ENCODE measurements at regions not wholly inside any gene's neighbourhood (a gene's known extent, or its start where the extent isn't known, plus 50 kb on each side); places are given as distances from the start of the nearest gene placed in this dataset.

GRCh38 chr4:14241574-14241973 lies 614.0 kb upstream of the BOD1L1 start:
- Mint-ChIP-seq H3K4me1 (ENCODE audit: low read depth) (no peaks in the 10 kb centered on the region), H3K27me3 (ENCODE audit: low read depth) (no peaks in the 10 kb centered on the region), H3K36me3 (ENCODE audit: low read depth) (no peaks in the 10 kb centered on the region), H3K9me3 (ENCODE audit: insufficient read depth) (no peaks in the 10 kb centered on the region), H3K27ac (no peak overlapping the region), H3K4me3 (no peak overlapping the region)
- CTCF ChIA-PET = no interaction called here
- DNase-seq = no peak
- no peak for ATAC-seq
- POLR2A ChIA-PET = no interaction called here

GRCh38 chr4:14247767-14248166 lies 620.2 kb upstream of the BOD1L1 start:
- Mint-ChIP-seq H3K4me1 (ENCODE audit: low read depth) (no peaks in the 10 kb centered on the region), H3K4me3 (no peak overlapping the region), H3K9me3 (ENCODE audit: insufficient read depth) (no peaks in the 10 kb centered on the region), H3K27me3 (ENCODE audit: low read depth) (no peaks in the 10 kb centered on the region), H3K27ac (no peak overlapping the region), H3K36me3 (ENCODE audit: low read depth) (no peaks in the 10 kb centered on the region)
- ATAC-seq (no peak), DNase-seq (no peak)
- CTCF ChIA-PET = no interaction called here
- POLR2A ChIA-PET = no interaction called here

GRCh38 chr4:14249226-14249625 lies 621.7 kb upstream of the BOD1L1 start:
- no peak overlapping the region for H3K27ac Mint-ChIP-seq
- ChIA-PET POLR2A (no interaction called here), CTCF (no interaction called here)
- no peaks in the 10 kb centered on the region for H3K36me3 Mint-ChIP-seq (ENCODE audit: low read depth)
- H3K9me3 Mint-ChIP-seq (ENCODE audit: insufficient read depth) = no peaks in the 10 kb centered on the region
- ATAC-seq (no peak), DNase-seq (no peak)
- no peaks in the 10 kb centered on the region for H3K4me1 Mint-ChIP-seq (ENCODE audit: low read depth)
- no peak overlapping the region for H3K4me3 Mint-ChIP-seq
- no peaks in the 10 kb centered on the region for H3K27me3 Mint-ChIP-seq (ENCODE audit: low read depth)

- H3K4me1 Mint-ChIP-seq (ENCODE audit: low read depth) = no peaks in the 10 kb centered on the region
- no peaks in the 10 kb centered on the region for H3K9me3 Mint-ChIP-seq (ENCODE audit: insufficient read depth)
- DNase-seq (no peak), ATAC-seq (no peak)
- no peak overlapping the region for H3K4me3 Mint-ChIP-seq
- H3K36me3 Mint-ChIP-seq (ENCODE audit: low read depth) = no peaks in the 10 kb centered on the region
- ChIA-PET POLR2A (no interaction called here), CTCF (no interaction called here)
- no peak overlapping the region for H3K27ac Mint-ChIP-seq
- no peaks in the 10 kb centered on the region for H3K27me3 Mint-ChIP-seq (ENCODE audit: low read depth)
These were observed 626.7 kb upstream of the BOD1L1 start for GRCh38 chr4:14254252-14254651.

GRCh38 chr4:14254926-14255325 lies 627.4 kb upstream of the BOD1L1 start:
- ChIA-PET POLR2A (no interaction called here), CTCF (no interaction called here)
- Mint-ChIP-seq H3K4me1 (ENCODE audit: low read depth) (no peaks in the 10 kb centered on the region), H3K9me3 (ENCODE audit: insufficient read depth) (no peaks in the 10 kb centered on the region), H3K4me3 (no peak overlapping the region), H3K27ac (no peak overlapping the region), H3K27me3 (ENCODE audit: low read depth) (no peaks in the 10 kb centered on the region), H3K36me3 (ENCODE audit: low read depth) (no peaks in the 10 kb centered on the region)
- DNase-seq = no peak
- ATAC-seq = no peak

- no peaks in the 10 kb centered on the region for H3K9me3 Mint-ChIP-seq (ENCODE audit: insufficient read depth)
- DNase-seq (no peak), ATAC-seq (no peak)
- CTCF ChIA-PET = no interaction called here
- no peak overlapping the region for H3K27ac Mint-ChIP-seq
- H3K27me3 Mint-ChIP-seq (ENCODE audit: low read depth) = no peaks in the 10 kb centered on the region
- H3K36me3 Mint-ChIP-seq (ENCODE audit: low read depth) = no peaks in the 10 kb centered on the region
- H3K4me1 Mint-ChIP-seq (ENCODE audit: low read depth) = no peaks in the 10 kb centered on the region
- H3K4me3 Mint-ChIP-seq = no peak overlapping the region
- POLR2A ChIA-PET = no interaction called here
These were observed 630.4 kb upstream of the BOD1L1 start for GRCh38 chr4:14257903-14258302.

- Mint-ChIP-seq H3K27ac (no peak overlapping the region), H3K4me1 (ENCODE audit: low read depth) (no peaks in the 10 kb centered on the region), H3K9me3 (ENCODE audit: insufficient read depth) (no peaks in the 10 kb centered on the region), H3K36me3 (ENCODE audit: low read depth) (no peaks in the 10 kb centered on the region), H3K4me3 (no peak overlapping the region), H3K27me3 (ENCODE audit: low read depth) (no peaks in the 10 kb centered on the region)
- ChIA-PET POLR2A (no interaction called here), CTCF (no interaction called here)
- no peak for DNase-seq
- no peak for ATAC-seq
These were observed 632.4 kb upstream of the BOD1L1 start for GRCh38 chr4:14259936-14260335.

GRCh38 chr4:14260591-14260990 lies 633.1 kb upstream of the BOD1L1 start:
- H3K27me3 Mint-ChIP-seq (ENCODE audit: low read depth) = no peaks in the 10 kb centered on the region
- ChIA-PET POLR2A (no interaction called here), CTCF (no interaction called here)
- H3K4me1 Mint-ChIP-seq (ENCODE audit: low read depth) = no peaks in the 10 kb centered on the region
- H3K27ac Mint-ChIP-seq = no peak overlapping the region
- no peaks in the 10 kb centered on the region for H3K9me3 Mint-ChIP-seq (ENCODE audit: insufficient read depth)
- H3K4me3 Mint-ChIP-seq = no peak overlapping the region
- no peak for DNase-seq
- no peaks in the 10 kb centered on the region for H3K36me3 Mint-ChIP-seq (ENCODE audit: low read depth)
- ATAC-seq = no peak

GRCh38 chr4:14262221-14262620 lies 634.7 kb upstream of the BOD1L1 start:
- ATAC-seq (no peak), DNase-seq (no peak)
- POLR2A ChIA-PET = no interaction called here
- H3K4me1 Mint-ChIP-seq (ENCODE audit: low read depth) = no peaks in the 10 kb centered on the region
- CTCF ChIA-PET = no interaction called here
- no peaks in the 10 kb centered on the region for H3K27me3 Mint-ChIP-seq (ENCODE audit: low read depth)
- no peaks in the 10 kb centered on the region for H3K9me3 Mint-ChIP-seq (ENCODE audit: insufficient read depth)
- H3K4me3 Mint-ChIP-seq = no peak overlapping the region
- no peaks in the 10 kb centered on the region for H3K36me3 Mint-ChIP-seq (ENCODE audit: low read depth)
- no peak overlapping the region for H3K27ac Mint-ChIP-seq

GRCh38 chr4:14264437-14264836 lies 636.9 kb upstream of the BOD1L1 start:
- ChIA-PET CTCF (no interaction called here), POLR2A (no interaction called here)
- Mint-ChIP-seq H3K36me3 (ENCODE audit: low read depth) (no peaks in the 10 kb centered on the region), H3K4me1 (ENCODE audit: low read depth) (no peaks in the 10 kb centered on the region), H3K9me3 (ENCODE audit: insufficient read depth) (no peaks in the 10 kb centered on the region), H3K4me3 (no peak overlapping the region), H3K27ac (no peak overlapping the region), H3K27me3 (ENCODE audit: low read depth) (no peaks in the 10 kb centered on the region)
- DNase-seq = no peak
- ATAC-seq = no peak

GRCh38 chr4:14265651-14266050 lies 638.1 kb upstream of the BOD1L1 start:
- Mint-ChIP-seq H3K36me3 (ENCODE audit: low read depth) (no peaks in the 10 kb centered on the region), H3K4me1 (ENCODE audit: low read depth) (no peaks in the 10 kb centered on the region), H3K27me3 (ENCODE audit: low read depth) (no peaks in the 10 kb centered on the region), H3K4me3 (no peak overlapping the region), H3K27ac (no peak overlapping the region), H3K9me3 (ENCODE audit: insufficient read depth) (no peaks in the 10 kb centered on the region)
- DNase-seq (no peak), ATAC-seq (no peak)
- ChIA-PET POLR2A (no interaction called here), CTCF (no interaction called here)

GRCh38 chr4:14267373-14268060 lies 640.0 kb upstream of the BOD1L1 start:
- ATAC-seq (no peak), DNase-seq (no peak)
- Mint-ChIP-seq H3K4me1 (ENCODE audit: low read depth) (no peaks in the 10 kb centered on the region), H3K36me3 (ENCODE audit: low read depth) (no peaks in the 10 kb centered on the region), H3K4me3 (no peak overlapping the region), H3K9me3 (ENCODE audit: insufficient read depth) (no peaks in the 10 kb centered on the region), H3K27me3 (ENCODE audit: low read depth) (no peaks in the 10 kb centered on the region), H3K27ac (no peak overlapping the region)
- POLR2A ChIA-PET = no interaction called here
- CTCF ChIA-PET = no interaction called here

- Mint-ChIP-seq H3K9me3 (ENCODE audit: insufficient read depth) (no peaks in the 10 kb centered on the region), H3K4me3 (no peak overlapping the region), H3K4me1 (ENCODE audit: low read depth) (no peaks in the 10 kb centered on the region), H3K36me3 (ENCODE audit: low read depth) (no peaks in the 10 kb centered on the region), H3K27ac (no peak overlapping the region), H3K27me3 (ENCODE audit: low read depth) (no peaks in the 10 kb centered on the region)
- CTCF ChIA-PET = no interaction called here
- no peak for ATAC-seq
- POLR2A ChIA-PET = no interaction called here
- DNase-seq = no peak
These were observed 642.3 kb upstream of the BOD1L1 start for GRCh38 chr4:14269824-14270223.
